Right ventricle myocardium superior (tissue), 1 donor: ENCODE measurements at regions not wholly inside any gene's neighbourhood (a gene's known extent, or its start where the extent isn't known, plus 50 kb on each side); places are given as distances from the start of the nearest gene placed in this dataset.

Experiments used
- ATAC-seq: fragments of 200-7000 bp; cut with Tn5 transposase; one replicate; pipeline ENCODE4 v1.9.1; 2020; ENCODE audit warnings: mild to moderate bottlenecking; ENCODE audit not compliant: poor library complexity
- DNase-seq: peaks from one replicate; pipeline ENCODE4 v3.0.0-alpha.2; 2020
- intact Hi-C: fragments of 100-400 bp; cut with DNase I; formaldehyde crosslinking; loops from one replicate; pipeline ENCODE4 v1.11.2; 2022
- donor health status: DM: no; HTN: yes; CAD: no; lungs with severe emphysema.

- intact Hi-C loops: no loop called here
- DNase-seq (no peak), ATAC-seq (no peak)
These were observed 191.7 kb downstream of the TMX1 start for GRCh38 chr14:51431741-51432140.

GRCh38 chr14:51432302-51432948, 192.4 kb downstream of the TMX1 start:
- ATAC-seq (no peak), DNase-seq (no peak)
- intact Hi-C loops: no loop called here

GRCh38 chr14:51436630-51437029, 196.6 kb downstream of the TMX1 start:
- intact Hi-C loops: no loop called here
- ATAC-seq: no peak
- no peak for DNase-seq

- intact Hi-C loops: no loop called here
- ATAC-seq (no peak), DNase-seq (no peak)
These were observed 199.8 kb downstream of the TMX1 start for GRCh38 chr14:51439896-51440295.

- no peak for DNase-seq
- ATAC-seq: no peak
- intact Hi-C loops: no loop called here
These were observed 201.0 kb downstream of the TMX1 start for GRCh38 chr14:51441001-51441400.

- DNase-seq (no peak), ATAC-seq (no peak)
- intact Hi-C loops: no loop called here
These were observed 202.6 kb downstream of the TMX1 start for GRCh38 chr14:51442513-51443175.

GRCh38 chr14:51443195-51444018, 203.4 kb downstream of the TMX1 start:
- ATAC-seq: no peak
- no peak for DNase-seq
- intact Hi-C loops: no loop called here

GRCh38 chr14:51444353-51445000, 204.4 kb downstream of the TMX1 start:
- intact Hi-C loops: no loop called here
- DNase-seq (no peak), ATAC-seq (no peak)

- intact Hi-C loops: no loop called here
These were observed 204.9 kb downstream of the TMX1 start for GRCh38 chr14:51445001-51445390.

GRCh38 chr14:51446771-51447170, 204.9 kb upstream of the FRMD6 start:
- ATAC-seq (no peak), DNase-seq (no peak)
- intact Hi-C loops: no loop called here

More at GRCh38 chr14:51445001-51445390, 204.9 kb downstream of the TMX1 start:
- ATAC-seq: no peak
- no peak for DNase-seq

GRCh38 chr14:51447411-51447810, 204.3 kb upstream of the FRMD6 start:
- DNase-seq (no peak), ATAC-seq (no peak)
- intact Hi-C loops: no loop called here

- ATAC-seq (peak; percentile 96), DNase-seq (peak; percentile 44)
- intact Hi-C loops: no loop called here
These were observed 202.7 kb upstream of the FRMD6 start for GRCh38 chr14:51448831-51449670.

- DNase-seq (no peak), ATAC-seq (no peak)
- intact Hi-C loops: no loop called here
These were observed 202.0 kb upstream of the FRMD6 start for GRCh38 chr14:51449681-51450080.

GRCh38 chr14:51451561-51451960, 200.1 kb upstream of the FRMD6 start:
- ATAC-seq (no peak), DNase-seq (no peak)
- intact Hi-C loops: no loop called here

- no peak for DNase-seq
- intact Hi-C loops: no loop called here
- ATAC-seq: no peak
These were observed 197.8 kb upstream of the FRMD6 start for GRCh38 chr14:51453869-51454268.

- DNase-seq (no peak), ATAC-seq (no peak)
- intact Hi-C loops: no loop called here
These were observed 197.4 kb upstream of the FRMD6 start for GRCh38 chr14:51454351-51454750.

GRCh38 chr14:51455041-51455835, 196.5 kb upstream of the FRMD6 start:
- no peak for ATAC-seq
- no peak for DNase-seq
- intact Hi-C loops: no loop called here
